SK-N-SH treated with all-trans-retinoic acid at 6 μM for 48 hours (cell line): ENCODE measurements at regions not wholly inside any gene's neighbourhood (a gene's known extent, or its start where the extent isn't known, plus 50 kb on each side); places are given as distances from the start of the nearest gene placed in this dataset.

ENCODE experiments used
- ATAC-seq: fragments of 200-7000 bp; cut with Tn5 transposase; 3 replicates; pipeline ENCODE4 v1.9.1; 2020; ENCODE audit warnings: mild to moderate bottlenecking, moderate library complexity
- ARNTL ChIP-seq: fragments of 450-650 bp; formaldehyde crosslinking; IDR thresholded peaks from 2 replicates; pipeline ENCODE4 v1.5.0; 2020; ENCODE audit warnings: low read depth, mild to moderate bottlenecking, moderate library complexity, borderline replicate concordance
- BACH2 ChIP-seq: fragments of 250-450 bp; sonication (Bioruptor Pico); IDR thresholded peaks from 2 replicates; pipeline ENCODE4 v1.9.0; 2021; ENCODE audit warnings: mild to moderate bottlenecking, borderline replicate concordance
- CREB5 ChIP-seq: fragments of 250-450 bp; sonication (Bioruptor Pico); IDR thresholded peaks from 2 replicates; pipeline ENCODE4 v1.5.1; 2020; ENCODE audit warnings: low read depth, mild to moderate bottlenecking, moderate library complexity
- CSDC2 ChIP-seq: fragments of 250-450 bp; sonication (Bioruptor Pico); IDR thresholded peaks from 2 replicates; pipeline ENCODE4 v1.5.0; 2020; ENCODE audit warnings: mild to moderate bottlenecking, moderate library complexity
- CSRNP3 ChIP-seq: fragments of 250-450 bp; sonication (Bioruptor Pico); IDR thresholded peaks from 2 replicates; pipeline ENCODE4 v1.5.1; 2021; ENCODE audit warnings: mild to moderate bottlenecking, moderate library complexity
- ESRRG ChIP-seq: fragments of 250-450 bp; sonication (Bioruptor Pico); IDR thresholded peaks from 2 replicates; pipeline ENCODE4 v1.6.1; 2021; ENCODE audit warnings: mild to moderate bottlenecking
- GLIS3 ChIP-seq: fragments of 250-450 bp; sonication (Bioruptor Pico); IDR thresholded peaks from 2 replicates; pipeline ENCODE4 v1.5.0; 2020; ENCODE audit warnings: mild to moderate bottlenecking, moderate library complexity
- ISL1 ChIP-seq: fragments of 250-450 bp; sonication (Bioruptor Pico); IDR thresholded peaks from 2 replicates; pipeline ENCODE4 v2.1.2; 2022; ENCODE audit warnings: mild to moderate bottlenecking, moderate library complexity
- OSR1 ChIP-seq: fragments of 250-450 bp; sonication (Bioruptor Pico); IDR thresholded peaks from 2 replicates; pipeline ENCODE4 v1.8.0; 2022; ENCODE audit warnings: moderate library complexity, mild to moderate bottlenecking, inconsistent platforms
- PATZ1 ChIP-seq: fragments of 250-450 bp; sonication (Bioruptor Pico); IDR thresholded peaks from 2 replicates; pipeline ENCODE4 v1.8.0; 2020; ENCODE audit warnings: mild to moderate bottlenecking, moderate library complexity, borderline replicate concordance
- POU6F1 ChIP-seq: fragments of 250-450 bp; sonication (Bioruptor Pico); IDR thresholded peaks from 2 replicates; pipeline ENCODE4 v1.8.0; 2021; ENCODE audit warnings: low read depth, mild to moderate bottlenecking, moderate library complexity, borderline replicate concordance
- PPARA ChIP-seq: fragments of 250-450 bp; sonication (Bioruptor Pico); IDR thresholded peaks from 2 replicates; pipeline ENCODE4 v1.5.0; 2020; ENCODE audit warnings: mild to moderate bottlenecking, borderline replicate concordance
- RARB ChIP-seq: fragments of 250-450 bp; sonication (Bioruptor Pico); IDR thresholded peaks from 2 replicates; pipeline ENCODE4 v1.8.0; 2021; ENCODE audit warnings: mild to moderate bottlenecking, moderate library complexity
- SNAI2 ChIP-seq: fragments of 250-450 bp; sonication (Bioruptor Pico); IDR thresholded peaks from 2 replicates; pipeline ENCODE4 v1.5.0; 2020; ENCODE audit warnings: mild to moderate bottlenecking, moderate library complexity
- TOX ChIP-seq: fragments of 250-450 bp; sonication (Bioruptor Pico); IDR thresholded peaks from 2 replicates; pipeline ENCODE4 v1.8.0; 2021; ENCODE audit warnings: mild to moderate bottlenecking, moderate library complexity, borderline replicate concordance
- ZC3H10 ChIP-seq: fragments of 250-450 bp; sonication (Bioruptor Pico); IDR thresholded peaks from 2 replicates; pipeline ENCODE4 v1.5.1; 2021; ENCODE audit warnings: mild to moderate bottlenecking, moderate library complexity
- ZFP3 ChIP-seq: fragments of 250-450 bp; sonication (Bioruptor Pico); IDR thresholded peaks from 2 replicates; pipeline ENCODE4 v1.5.0; 2020; ENCODE audit warnings: mild to moderate bottlenecking, moderate library complexity
- ZNF565 ChIP-seq: fragments of 450-650 bp; formaldehyde crosslinking; conservative IDR thresholded peaks from 2 replicates; pipeline ENCODE4 v1.5.0; 2020; ENCODE audit warnings: low read depth, mild to moderate bottlenecking, moderate library complexity
- ZNF70 ChIP-seq: fragments of 450-650 bp; formaldehyde crosslinking; IDR thresholded peaks from 2 replicates; pipeline ENCODE4 v1.5.0; 2020; ENCODE audit warnings: mild to moderate bottlenecking, moderate library complexity
- ZNF8 ChIP-seq: fragments of 450-650 bp; formaldehyde crosslinking; IDR thresholded peaks from 2 replicates; pipeline ENCODE4 v1.5.0; 2020; ENCODE audit warnings: mild to moderate bottlenecking, moderate library complexity

GRCh38 chr2:221641181-221641871 is 69.2 kb upstream of the EPHA4 start:
- no peak for ATAC-seq
- TF ChIP-seq ZNF70 (CRISPR knock-in tag) (no peak), RARB (CRISPR knock-in tag) (no peak), ZNF565 (CRISPR knock-in tag) (no peak), ZC3H10 (CRISPR knock-in tag) (no peak), TOX (CRISPR knock-in tag) (no peak), CSDC2 (CRISPR knock-in tag) (no peak), GLIS3 (CRISPR knock-in tag) (no peak), ZNF8 (CRISPR knock-in tag) (no peak), ZFP3 (CRISPR knock-in tag) (no peak), ESRRG (no peak), PPARA (no peak)
- TF ChIP-seq, all 23 proteins: peak for 0

GRCh38 chr2:221640686-221641085 is 68.6 kb upstream of the EPHA4 start:
- no peak for ATAC-seq
- TF ChIP-seq ZNF70 (CRISPR knock-in tag): no peak

GRCh38 chr2:221637851-221638250 is 65.7 kb upstream of the EPHA4 start:
- no peak for ATAC-seq
- TF ChIP-seq CREB5 (no peak), CSDC2 (CRISPR knock-in tag) (no peak), CSRNP3 (CRISPR knock-in tag) (no peak), OSR1 (CRISPR knock-in tag) (no peak), PATZ1 (CRISPR knock-in tag) (no peak), RARB (CRISPR knock-in tag) (no peak), GLIS3 (CRISPR knock-in tag) (no peak)

- ATAC-seq: no peak
- TF ChIP-seq ZNF8 (CRISPR knock-in tag) (no peak), RARB (CRISPR knock-in tag) (no peak), ESRRG (no peak), SNAI2 (CRISPR knock-in tag) (no peak), POU6F1 (CRISPR knock-in tag) (no peak), CSDC2 (CRISPR knock-in tag) (no peak), PPARA (no peak), TOX (CRISPR knock-in tag) (no peak), ZC3H10 (CRISPR knock-in tag) (no peak), ZNF70 (CRISPR knock-in tag) (no peak), PATZ1 (CRISPR knock-in tag) (no peak), ISL1 (CRISPR knock-in tag) (no peak), BACH2 (CRISPR knock-in tag) (no peak), ARNTL (CRISPR knock-in tag) (no peak), GLIS3 (CRISPR knock-in tag) (no peak), CSRNP3 (CRISPR knock-in tag) (no peak), ZNF565 (CRISPR knock-in tag) (no peak)
These were observed 63.8 kb upstream of the EPHA4 start for GRCh38 chr2:221635949-221636348.
